AG04450 (cell line): ENCODE measurements at regions not wholly inside any gene's neighbourhood (a gene's known extent, or its start where the extent isn't known, plus 50 kb on each side); places are given as distances from the start of the nearest gene placed in this dataset.

Experiments
- CTCF ChIA-PET: fragments of 300-600, 350-600 bp; formaldehyde crosslinking; extraction: SDS; loops from one replicate; lab custom pipeline; 2022; ENCODE audit warnings: antibody characterized with exemption, inconsistent platforms; lab: Charles Lee
- POLR2A ChIA-PET: fragments of 350-600 bp; formaldehyde crosslinking; extraction: SDS; loops from one replicate; lab custom pipeline; 2021; ENCODE audit warnings: antibody characterized with exemption, inconsistent platforms; lab: Yijun Ruan, JAX
- DNase-seq: peaks from one replicate; pipeline ENCODE4 v3.0.0-alpha.2; 2011; ENCODE audit warnings: low read depth, low spot score
- H3K27ac ChIP-seq: one replicate; pipeline ENCODE4 v1.5.1; 2012; ENCODE audit warnings: low read depth, low read length, control low read depth
- H3K27me3 ChIP-seq: one replicate; pipeline ENCODE4 v1.6.0; 2012; ENCODE audit warnings: low read length; ENCODE audit not compliant: control insufficient read depth, insufficient read depth
- H3K4me3 ChIP-seq: 2 replicates; pipeline ENCODE4 v1.5.1; 2011; ENCODE audit warnings: mild to moderate bottlenecking, low read depth, low read length, control low read depth
- H3K9me3 ChIP-seq: 2 replicates; pipeline ENCODE4 v1.5.1; 2012; ENCODE audit warnings: low read length; ENCODE audit not compliant: control insufficient read depth, insufficient read depth
- TF ChIP-seq, protein P1 (sequence below): IDR thresholded peaks from 2 replicates; pipeline ENCODE4 v1.5.1; 2011; ENCODE audit warnings: low read depth, low read length, control low read depth, inconsistent platforms

- Histone ChIP-seq H3K27ac (no peak overlapping the region), H3K4me3 (no peak overlapping the region), H3K27me3 (peaks cover 9% of the 10 kb centered on the region), H3K9me3 (no peaks in the 10 kb centered on the region)
- no peak for DNase-seq
- POLR2A ChIA-PET, result interaction anchor here (0.9 to 3.2 kb wide), 4 partner anchors 64 to 257 kb away, joined by 3 to 14 read pairs (median 5); partner anchors contain the start of gene ALAD
- CTCF ChIA-PET, result interaction anchor here (0.6 to 11.3 kb wide), 26 partner anchors 8 to 546 kb away, joined by 3 to 767 read pairs (median 4); partner anchors contain the start of genes ALAD, CDC26 and PRPF4
- TF ChIP-seq, protein P1, sequence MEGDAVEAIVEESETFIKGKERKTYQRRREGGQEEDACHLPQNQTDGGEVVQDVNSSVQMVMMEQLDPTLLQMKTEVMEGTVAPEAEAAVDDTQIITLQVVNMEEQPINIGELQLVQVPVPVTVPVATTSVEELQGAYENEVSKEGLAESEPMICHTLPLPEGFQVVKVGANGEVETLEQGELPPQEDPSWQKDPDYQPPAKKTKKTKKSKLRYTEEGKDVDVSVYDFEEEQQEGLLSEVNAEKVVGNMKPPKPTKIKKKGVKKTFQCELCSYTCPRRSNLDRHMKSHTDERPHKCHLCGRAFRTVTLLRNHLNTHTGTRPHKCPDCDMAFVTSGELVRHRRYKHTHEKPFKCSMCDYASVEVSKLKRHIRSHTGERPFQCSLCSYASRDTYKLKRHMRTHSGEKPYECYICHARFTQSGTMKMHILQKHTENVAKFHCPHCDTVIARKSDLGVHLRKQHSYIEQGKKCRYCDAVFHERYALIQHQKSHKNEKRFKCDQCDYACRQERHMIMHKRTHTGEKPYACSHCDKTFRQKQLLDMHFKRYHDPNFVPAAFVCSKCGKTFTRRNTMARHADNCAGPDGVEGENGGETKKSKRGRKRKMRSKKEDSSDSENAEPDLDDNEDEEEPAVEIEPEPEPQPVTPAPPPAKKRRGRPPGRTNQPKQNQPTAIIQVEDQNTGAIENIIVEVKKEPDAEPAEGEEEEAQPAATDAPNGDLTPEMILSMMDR, result no peak
These were observed 195.0 kb downstream of the RGS3 start for GRCh38 chr9:113658545-113658895.

- Histone ChIP-seq H3K27ac (no peak overlapping the region), H3K9me3 (no peaks in the 10 kb centered on the region), H3K4me3 (no peak overlapping the region), H3K27me3 (peaks cover 13% of the 10 kb centered on the region)
- ChIA-PET CTCF (interaction anchor here (0.6 to 11.3 kb wide), 20 partner anchors 8 to 384 kb away, joined by 3 to 767 read pairs (median 6); partner anchors contain the start of genes ALAD, CDC26 and PRPF4), POLR2A (interaction anchor here (3.2 kb wide), 1 partner anchor 65 kb away, joined by 14 read pairs; no protein-coding TSS in a partner anchor)
- TF ChIP-seq, protein P1, result no peak
- no peak for DNase-seq
These were observed 195.5 kb downstream of the RGS3 start for GRCh38 chr9:113659039-113659438.

- no peak overlapping the region for H3K4me3 ChIP-seq
- CTCF ChIA-PET, result interaction anchor here (1.3 to 11.3 kb wide), 3 partner anchors 10 to 214 kb away, joined by 3 to 767 read pairs (median 6); no protein-coding TSS in a partner anchor
- H3K27ac ChIP-seq, result no peak overlapping the region
- DNase-seq, result no peak
- POLR2A ChIA-PET, result no interaction called here
- TF ChIP-seq, protein P1, result no peak
- peaks cover 13% of the 10 kb centered on the region for H3K27me3 ChIP-seq
- no peaks in the 10 kb centered on the region for H3K9me3 ChIP-seq
These were observed 196.2 kb downstream of the RGS3 start for GRCh38 chr9:113659740-113660139.

DNA sequence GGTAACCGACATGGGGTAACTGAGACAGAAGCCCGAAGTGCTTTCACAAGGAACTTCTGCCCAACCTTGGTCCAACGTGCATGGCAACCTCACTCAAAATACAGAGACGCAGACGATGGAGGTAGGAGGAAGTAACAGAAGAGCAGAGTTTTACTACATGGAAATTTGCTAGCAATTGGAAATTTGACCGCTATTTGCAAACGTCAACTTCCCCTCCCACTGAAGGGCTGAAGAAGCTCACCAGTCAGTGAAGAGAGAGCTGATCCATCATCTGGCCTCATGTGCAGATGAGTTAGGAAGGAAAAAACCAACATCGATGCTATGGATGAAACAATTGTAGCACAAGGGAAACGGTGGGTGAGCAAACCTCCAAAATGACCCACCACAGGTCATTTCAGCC, 196.7 kb downstream of the RGS3 start:
- TF ChIP-seq, protein P1, result no peak
- ChIA-PET CTCF (interaction anchor here (1.6 to 11.3 kb wide), 2 partner anchors 67 to 214 kb away, joined by 6 to 767 read pairs; no protein-coding TSS in a partner anchor), POLR2A (no interaction called here)
- no peak for DNase-seq
- Histone ChIP-seq H3K27ac (no peak overlapping the region), H3K27me3 (peaks cover 13% of the 10 kb centered on the region), H3K4me3 (no peak overlapping the region), H3K9me3 (no peaks in the 10 kb centered on the region)

DNA sequence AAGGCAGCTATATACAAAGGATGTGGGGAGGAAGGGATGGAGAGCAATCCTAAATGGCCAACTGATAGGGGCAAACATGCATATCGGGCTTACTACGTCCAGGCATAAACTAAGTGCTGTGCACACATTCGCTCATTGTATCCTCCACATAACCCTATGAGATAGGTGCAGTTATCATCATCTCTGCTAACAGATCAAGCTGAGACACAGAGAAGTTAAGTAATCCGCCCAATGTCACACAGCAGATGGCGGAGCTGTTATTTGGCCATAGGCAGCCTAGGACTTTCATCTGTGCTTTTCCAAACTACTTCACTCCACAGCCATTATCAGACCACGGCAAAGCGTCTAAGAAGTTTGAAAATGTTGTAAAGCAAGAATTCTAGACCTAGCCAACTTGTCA, 197.5 kb downstream of the RGS3 start:
- CTCF ChIA-PET, result interaction anchor here (1.6 to 11.3 kb wide), 2 partner anchors 68 to 215 kb away, joined by 6 to 767 read pairs; no protein-coding TSS in a partner anchor
- H3K4me3 ChIP-seq, result no peak overlapping the region
- POLR2A ChIA-PET, result no interaction called here
- TF ChIP-seq, protein P1, result no peak
- H3K9me3 ChIP-seq, result no peaks in the 10 kb centered on the region
- no peak overlapping the region for H3K27ac ChIP-seq
- no peak for DNase-seq
- peaks cover 13% of the 10 kb centered on the region for H3K27me3 ChIP-seq
